Esophagus muscularis mucosa (tissue), 4 donors: ENCODE measurements at regions not wholly inside any gene's neighbourhood (a gene's known extent, or its start where the extent isn't known, plus 50 kb on each side); places are given as distances from the start of the nearest gene placed in this dataset.

Experiments used
- CTCF ChIP-seq, 3 experiments: fragments of 200-600 bp in 2 of 3; fragments of 450-650 bp in 1 of 3; sonication (generic) in 2 of 3; IDR thresholded peaks; one replicate each; pipeline ENCODE4 v1.5.1; 2017 to 2019; ENCODE audit warnings: antibody characterized with exemption in 3 of 3, mild to moderate bottlenecking in 2 of 3, moderate library complexity in 1 of 3
- EP300 ChIP-seq: sonication (generic); formaldehyde crosslinking; IDR thresholded peaks from one replicate; pipeline ENCODE4 v1.6.1; 2017; ENCODE audit warnings: antibody characterized with exemption
- POLR2A ChIP-seq: fragments of 450-650 bp; IDR thresholded peaks from one replicate; pipeline ENCODE4 v1.6.1; 2017; ENCODE audit warnings: antibody characterized with exemption, moderate library complexity, mild to moderate bottlenecking, low read depth
- POLR2AphosphoS5 ChIP-seq, 2 donors: sonication (generic); formaldehyde crosslinking; IDR thresholded peaks; one replicate each; pipeline ENCODE4 v1.6.1; 2017; ENCODE audit warnings: antibody characterized with exemption in 2 of 2

GRCh38 chr5:174354571-174354970, 309.1 kb downstream of the NSG2 start:
- TF ChIP-seq CTCF (IDR thresholded peaks at IDR 0.05) (no peak), POLR2AphosphoS5 (IDR thresholded peaks at IDR 0.05) (no peak), POLR2A (no peak), EP300 (no peak)
